ENCODE measurements at regions not wholly inside any gene's neighbourhood (a gene's known extent, or its start where the extent isn't known, plus 50 kb on each side); places are given as distances from the start of the nearest gene placed in this dataset.

GRCh38 chr7:98475352-98475751, 74.5 kb upstream of the BAIAP2L1 start:
- Histone ChIP-seq H3K9me3 (no peaks in the 10 kb centered on the region), H3K27me3 (peaks cover 4 to 22% (median 14%) of the 10 kb centered on the region in 3 donors), H3K4me3 (no peak overlapping the region), H3K4me1 (peaks cover 0 to 6% (median 5%) of the 10 kb centered on the region in 4 donors), H3K36me3 (no peaks in the 10 kb centered on the region), H3K27ac (no peak overlapping the region)
- no peak for DNase-seq
- TF ChIP-seq POLR2AphosphoS5 (IDR thresholded peaks at IDR 0.05) (no peak), CTCF (IDR thresholded peaks at IDR 0.05) (no peak), POLR2A (IDR thresholded peaks at IDR 0.05) (no peak), EP300 (IDR thresholded peaks at IDR 0.05) (no peak)
- WGBS, 2 donors, result 83 to 87% methylated on average over 3 of the region's 3 CpGs
- intact Hi-C loops (cut with DNase I), result no loop called here

DNA sequence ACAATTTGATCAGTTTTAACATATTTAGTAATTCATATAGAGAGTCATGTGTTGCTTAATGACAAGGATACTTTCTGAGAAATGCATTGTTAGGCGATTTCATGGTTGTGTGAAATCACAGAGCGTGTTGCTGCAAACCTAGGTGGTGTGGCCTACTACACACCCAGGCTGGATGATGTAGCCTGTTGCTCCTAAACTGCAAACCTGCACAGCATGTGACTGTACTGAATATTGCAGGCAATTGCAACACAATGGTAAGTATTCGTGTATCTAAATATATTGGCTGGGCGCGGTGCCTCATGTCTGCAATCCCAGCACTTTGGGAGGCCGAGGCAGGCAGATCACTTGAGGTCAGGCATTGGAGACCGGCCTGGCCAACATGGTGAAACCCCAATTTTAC, 73.7 kb upstream of the BAIAP2L1 start:
- H3K9me3 ChIP-seq, result no peaks in the 10 kb centered on the region
- H3K27ac ChIP-seq, result no peak overlapping the region
- intact Hi-C loops (cut with DNase I), result no loop called here
- 77 to 91% methylated on average over 7 of the region's 7 CpGs for WGBS, 2 donors
- DNase-seq, result no peak
- H3K27me3 ChIP-seq, result peaks cover 4 to 29% (median 22%) of the 10 kb centered on the region in 3 donors
- H3K4me1 ChIP-seq, result peaks cover 0 to 9% (median 5%) of the 10 kb centered on the region in 4 donors
- H3K4me3 ChIP-seq, result no peak overlapping the region
- H3K36me3 ChIP-seq, result no peaks in the 10 kb centered on the region
- TF ChIP-seq EP300 (IDR thresholded peaks at IDR 0.05), result no peak
- no peak for TF ChIP-seq CTCF (IDR thresholded peaks at IDR 0.05)
- no peak for TF ChIP-seq POLR2A (IDR thresholded peaks at IDR 0.05)
- TF ChIP-seq POLR2AphosphoS5 (IDR thresholded peaks at IDR 0.05), result no peak

- no peak for DNase-seq
- H3K27me3 ChIP-seq, result peaks cover 4 to 41% (median 25%) of the 10 kb centered on the region in 3 donors
- intact Hi-C loops (cut with DNase I), result no loop called here
- no peak overlapping the region for H3K4me3 ChIP-seq
- TF ChIP-seq POLR2A (IDR thresholded peaks at IDR 0.05), result no peak
- TF ChIP-seq CTCF (IDR thresholded peaks at IDR 0.05), result no peak
- no peak for TF ChIP-seq POLR2AphosphoS5 (IDR thresholded peaks at IDR 0.05)
- no peak for TF ChIP-seq EP300 (IDR thresholded peaks at IDR 0.05)
- H3K27ac ChIP-seq, result no peak overlapping the region
- WGBS, 2 donors, result 53 to 58% methylated on average over 11 of the region's 11 CpGs
- H3K4me1 ChIP-seq, result peaks cover 0 to 9% (median 5%) of the 10 kb centered on the region in 4 donors
- no peaks in the 10 kb centered on the region for H3K36me3 ChIP-seq
- peaks cover 0 to 4% (median 2%) of the 10 kb centered on the region in 4 donors for H3K9me3 ChIP-seq
Measured at GRCh38 chr7:98472521-98472954, 71.6 kb upstream of the BAIAP2L1 start.

GRCh38 chr7:98470485-98471240, 69.8 kb upstream of the BAIAP2L1 start:
- Histone ChIP-seq H3K4me1 (peaks cover 0 to 9% (median 5%) of the 10 kb centered on the region in 4 donors), H3K4me3 (peak overlapping the region in 3 of 4 donors; percentile 5 to 19 (median 17)), H3K27me3 (peaks cover 4 to 41% (median 25%) of the 10 kb centered on the region in 3 donors), H3K27ac (no peak overlapping the region), H3K36me3 (no peaks in the 10 kb centered on the region), H3K9me3 (peaks cover 0 to 5% (median 2%) of the 10 kb centered on the region in 4 donors)
- intact Hi-C loops (cut with DNase I), result no loop called here
- no peak for TF ChIP-seq CTCF (IDR thresholded peaks at IDR 0.05)
- TF ChIP-seq POLR2A (IDR thresholded peaks at IDR 0.05), result no peak
- TF ChIP-seq POLR2AphosphoS5 (IDR thresholded peaks at IDR 0.05), result no peak
- TF ChIP-seq EP300 (IDR thresholded peaks at IDR 0.05), result no peak
- DNase-seq, result no peak
- WGBS, 2 donors, result 4 to 8% methylated on average over 47 to 48 of the region's 48 CpGs

Measured in sigmoid colon (tissue), 6 donors.